GDM1 (cell line): ENCODE measurements at regions not wholly inside any gene's neighbourhood (a gene's known extent, or its start where the extent isn't known, plus 50 kb on each side); places are given as distances from the start of the nearest gene placed in this dataset.

ENCODE experiments used
- DNase-seq: peaks from one replicate; lab custom pipeline; 2025; lab: John Stamatoyannopoulos, UW

DNA sequence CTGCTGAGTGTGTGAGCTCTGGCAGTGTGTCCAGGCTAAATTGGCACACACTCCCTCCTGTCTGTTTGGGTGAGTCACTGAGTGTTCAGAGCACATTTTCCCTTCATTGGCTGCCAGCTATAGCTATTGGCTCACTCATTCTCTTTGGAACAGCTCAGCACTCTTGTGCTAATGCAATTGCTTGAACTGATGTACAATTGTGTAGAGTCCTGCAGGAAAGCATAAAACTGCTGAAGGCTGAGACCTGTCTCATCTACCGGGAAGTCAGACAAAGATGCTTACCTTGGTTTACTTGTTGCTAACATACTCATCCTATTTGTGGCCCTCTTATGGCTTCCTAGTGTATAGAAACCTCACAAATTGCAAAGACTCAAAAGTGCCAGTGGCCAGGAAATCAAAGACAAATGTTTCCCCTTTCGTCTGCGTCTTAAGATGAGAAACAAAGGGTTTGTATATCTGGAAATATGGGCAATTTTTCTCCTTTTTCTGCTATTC lies 351.0 kb downstream of the BCKDHB start:
- no peak for DNase-seq

- DNase-seq, result no peak
Measured at GRCh38 chr6:80456724-80457438, 350.4 kb downstream of the BCKDHB start.

- DNase-seq, result no peak
Measured at GRCh38 chr6:80454661-80455365, 348.3 kb downstream of the BCKDHB start.

DNA sequence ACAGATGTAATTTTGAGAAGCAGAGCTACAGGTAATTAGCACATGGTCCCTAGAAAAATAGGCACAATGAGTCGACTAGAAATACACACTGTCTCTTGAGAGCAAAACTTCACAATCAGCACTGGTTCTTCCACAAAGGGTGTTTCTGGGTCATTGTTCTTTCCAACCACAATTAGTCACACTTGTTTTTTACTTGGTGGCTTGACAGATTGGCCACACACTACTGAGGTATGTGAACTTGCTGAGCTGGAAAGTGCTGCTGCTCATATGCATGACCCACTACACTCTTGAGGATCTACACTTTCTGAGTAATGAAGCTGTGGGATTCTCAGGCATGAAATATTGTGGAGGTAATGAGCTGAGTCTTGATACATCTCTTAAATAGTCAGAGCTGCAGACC lies 347.7 kb downstream of the BCKDHB start:
- no peak for DNase-seq

DNA sequence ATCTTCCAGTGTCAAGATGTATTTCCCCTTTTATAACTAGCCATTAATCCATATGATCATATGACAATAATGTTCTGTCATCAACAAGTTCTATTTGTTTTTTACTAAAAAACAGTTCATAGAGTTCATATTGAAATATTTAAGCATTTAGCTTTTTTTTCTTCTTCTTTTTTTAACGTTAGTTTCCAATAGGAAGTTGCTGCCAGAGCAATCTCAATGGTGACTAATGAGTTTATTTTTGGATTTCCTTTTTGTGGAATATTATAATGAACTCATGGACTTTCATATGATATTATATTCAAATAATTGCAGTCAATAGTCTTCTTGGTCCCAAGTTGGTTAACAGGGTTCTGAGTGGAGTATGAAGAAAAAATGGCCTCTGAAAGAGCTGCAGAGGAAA lies 343.3 kb downstream of the BCKDHB start:
- DNase-seq, result no peak

GRCh38 chr6:80446454-80447045 lies 340.1 kb downstream of the BCKDHB start:
- DNase-seq, result no peak

DNA sequence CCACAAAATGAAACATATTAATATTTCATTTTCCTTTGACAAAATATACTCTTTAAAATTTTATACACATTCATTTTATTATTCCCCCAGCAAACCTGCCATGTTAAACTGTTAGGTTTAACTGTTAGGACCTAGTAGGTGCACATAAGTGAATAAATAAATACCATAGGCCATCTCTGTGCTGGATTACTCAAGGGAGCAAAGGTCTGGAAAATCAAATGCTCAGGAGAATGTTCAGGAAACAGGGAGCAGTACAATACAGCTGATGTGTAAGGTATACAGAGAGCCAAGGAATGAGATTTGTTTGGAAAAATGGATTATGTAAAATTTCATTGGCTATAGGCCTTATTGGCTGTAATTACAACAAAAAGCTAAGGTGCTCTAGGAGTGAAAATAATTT lies 339.3 kb downstream of the BCKDHB start:
- DNase-seq, result no peak

GRCh38 chr6:80442366-80442765 lies 335.9 kb downstream of the BCKDHB start:
- no peak for DNase-seq

DNA sequence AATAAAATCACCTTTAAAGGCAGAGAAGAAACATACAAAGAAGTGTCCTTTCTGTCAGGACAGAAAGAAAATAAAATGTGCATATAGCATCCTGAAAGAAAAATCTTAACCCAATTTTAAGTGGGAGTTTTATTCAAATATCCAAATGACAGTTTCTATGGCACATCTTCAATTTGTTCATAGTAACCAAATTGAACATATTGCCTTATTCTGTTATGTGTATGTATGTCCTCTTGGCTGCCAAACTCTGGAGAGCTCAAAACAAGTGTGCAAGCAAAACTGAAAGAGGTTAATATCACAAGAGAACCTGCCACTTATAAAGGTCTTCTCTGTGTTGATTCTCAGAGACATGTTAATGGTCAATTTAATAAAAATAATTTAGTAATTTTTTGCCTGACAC lies 334.7 kb downstream of the BCKDHB start:
- no peak for DNase-seq

DNA sequence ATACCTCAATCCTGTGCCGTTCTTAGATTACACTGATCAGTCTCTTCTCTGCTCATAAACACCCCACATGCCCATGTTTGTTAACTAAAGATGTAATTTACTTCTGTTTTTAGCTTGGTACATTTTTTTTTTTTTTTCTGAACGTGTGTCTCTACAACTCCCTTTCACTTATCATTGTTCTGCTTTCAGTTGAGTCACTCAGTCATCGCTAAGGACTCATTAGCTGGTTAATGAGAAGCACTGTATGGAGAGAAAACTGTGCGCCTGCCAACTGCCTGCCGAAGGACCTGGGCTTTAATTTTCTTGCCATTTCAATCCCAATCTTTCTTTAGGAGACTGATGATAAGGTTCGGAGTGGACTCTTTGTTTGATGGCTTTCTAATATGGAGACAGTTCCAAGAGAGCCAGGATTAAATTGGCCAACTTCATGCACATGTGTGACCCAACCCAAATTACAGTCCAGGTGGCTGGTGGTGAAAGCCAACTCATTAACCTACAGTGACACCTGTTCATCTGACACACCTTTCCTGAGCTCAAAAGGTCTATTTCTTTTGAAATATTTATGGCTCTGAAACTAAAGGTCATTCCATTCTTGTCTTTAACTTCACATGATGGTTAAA lies 334.1 kb downstream of the BCKDHB start:
- no peak for DNase-seq

DNA sequence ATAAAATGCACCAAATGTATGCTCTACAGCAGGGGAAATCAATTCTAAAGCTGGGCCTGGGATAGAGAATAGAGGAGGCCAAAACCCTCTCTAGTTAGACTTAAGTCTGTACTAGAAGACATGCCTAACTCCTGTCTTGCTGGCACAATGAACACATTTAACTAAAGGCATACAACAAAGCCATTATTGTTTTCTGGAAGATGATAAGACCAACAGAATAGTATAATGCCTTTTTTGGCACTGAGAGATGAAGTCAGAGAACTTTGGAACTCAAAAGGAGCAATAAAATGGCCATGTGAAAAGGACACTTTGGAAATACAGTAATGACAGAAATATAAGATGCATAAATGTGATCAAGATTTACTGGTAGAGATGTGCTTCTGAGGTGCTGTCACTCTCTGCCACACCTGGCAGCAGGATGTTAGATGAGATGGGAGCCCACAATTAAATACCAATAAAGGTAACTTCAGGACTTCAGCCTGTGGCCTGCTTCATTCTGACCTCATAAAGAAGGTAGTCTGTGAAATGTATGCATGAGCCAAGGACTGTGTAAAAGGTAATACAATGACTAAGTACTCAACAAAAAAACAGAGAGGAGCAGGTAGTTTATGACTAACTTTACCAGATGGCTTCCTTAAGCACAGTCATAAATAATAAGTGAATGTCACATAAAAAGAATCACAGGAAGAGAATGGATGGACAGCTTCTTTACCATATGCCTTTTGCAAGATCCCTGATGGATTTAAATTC lies 333.4 kb downstream of the BCKDHB start:
- DNase-seq, result no peak

- DNase-seq, result no peak
Measured at GRCh38 chr6:80438772-80439171, 332.3 kb downstream of the BCKDHB start.

DNA sequence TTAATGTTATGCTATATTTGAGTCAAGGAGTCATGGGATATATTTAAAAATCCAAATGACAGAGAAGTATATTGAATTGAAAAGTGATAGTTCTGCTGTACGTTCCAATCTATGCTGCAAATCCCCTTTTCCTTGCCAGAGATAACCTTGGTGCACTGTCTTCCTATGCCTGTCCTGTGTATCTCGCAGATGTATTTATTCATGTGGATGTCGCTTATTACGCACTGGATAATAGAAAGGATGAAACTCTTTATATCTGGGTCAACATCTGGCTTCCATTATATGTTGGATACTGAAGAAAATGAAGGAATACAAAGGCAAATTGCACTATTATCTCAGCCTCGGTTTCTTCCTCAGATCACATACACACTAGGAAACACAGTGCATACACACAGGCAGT lies 331.3 kb downstream of the BCKDHB start:
- DNase-seq, result no peak

GRCh38 chr6:80437221-80437620 lies 330.8 kb downstream of the BCKDHB start:
- no peak for DNase-seq

DNA sequence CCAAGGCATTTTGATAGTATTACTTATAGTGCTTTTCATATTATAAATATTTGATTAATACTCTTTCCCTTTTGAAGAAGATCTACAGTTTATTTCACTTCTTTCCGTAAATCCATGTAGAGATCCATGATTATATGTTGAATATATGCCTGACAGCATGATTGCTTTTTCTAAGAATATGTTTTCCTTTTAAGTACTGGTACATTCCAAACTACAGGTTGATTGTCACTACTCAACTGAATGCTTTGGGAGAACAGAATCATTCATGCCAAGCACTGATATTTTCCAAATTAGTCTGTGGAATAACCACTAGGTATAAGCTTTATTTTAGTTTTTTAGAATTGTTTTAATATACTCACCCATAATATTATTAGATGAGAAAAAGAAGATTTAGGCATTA lies 330.2 kb downstream of the BCKDHB start:
- no peak for DNase-seq

GRCh38 chr6:80435457-80435856 lies 329.0 kb downstream of the BCKDHB start:
- DNase-seq, result no peak

- no peak for DNase-seq
Measured at GRCh38 chr6:80434691-80435350, 328.4 kb downstream of the BCKDHB start.

GRCh38 chr6:80433673-80434025 lies 327.2 kb downstream of the BCKDHB start:
- no peak for DNase-seq

DNA sequence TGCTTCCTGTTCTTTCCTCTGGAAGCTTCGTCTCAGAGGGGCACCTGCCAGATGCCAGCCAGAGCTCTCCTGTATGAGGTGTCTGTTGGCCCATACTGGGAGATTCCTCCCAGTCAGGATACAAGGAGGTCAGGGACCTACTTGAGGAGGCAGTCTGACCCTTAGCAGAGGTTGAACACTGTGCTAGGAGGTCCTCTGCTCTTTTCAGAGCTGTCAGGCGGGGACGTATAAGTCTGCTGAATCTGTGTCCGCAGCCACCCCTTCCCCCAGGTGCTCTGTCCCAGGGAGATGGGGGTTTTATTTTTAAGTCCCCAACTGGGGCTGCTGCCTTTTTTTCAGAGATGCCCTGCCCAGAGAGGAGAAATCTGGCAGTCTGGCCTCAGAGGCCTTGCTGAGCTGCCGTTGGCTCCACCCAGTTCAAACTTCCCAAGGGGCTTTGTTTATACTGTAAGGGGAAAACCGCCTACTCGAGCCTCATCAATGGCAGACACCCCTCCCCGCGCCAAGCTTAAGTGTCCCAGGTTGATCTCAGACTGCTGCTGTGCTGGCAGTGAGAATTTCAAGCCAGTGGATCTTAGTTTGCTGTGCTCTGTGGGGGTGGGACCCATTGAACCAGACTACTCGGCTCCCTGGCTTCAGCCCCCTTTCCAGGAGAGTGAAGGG lies 326.7 kb downstream of the BCKDHB start:
- no peak for DNase-seq

DNA sequence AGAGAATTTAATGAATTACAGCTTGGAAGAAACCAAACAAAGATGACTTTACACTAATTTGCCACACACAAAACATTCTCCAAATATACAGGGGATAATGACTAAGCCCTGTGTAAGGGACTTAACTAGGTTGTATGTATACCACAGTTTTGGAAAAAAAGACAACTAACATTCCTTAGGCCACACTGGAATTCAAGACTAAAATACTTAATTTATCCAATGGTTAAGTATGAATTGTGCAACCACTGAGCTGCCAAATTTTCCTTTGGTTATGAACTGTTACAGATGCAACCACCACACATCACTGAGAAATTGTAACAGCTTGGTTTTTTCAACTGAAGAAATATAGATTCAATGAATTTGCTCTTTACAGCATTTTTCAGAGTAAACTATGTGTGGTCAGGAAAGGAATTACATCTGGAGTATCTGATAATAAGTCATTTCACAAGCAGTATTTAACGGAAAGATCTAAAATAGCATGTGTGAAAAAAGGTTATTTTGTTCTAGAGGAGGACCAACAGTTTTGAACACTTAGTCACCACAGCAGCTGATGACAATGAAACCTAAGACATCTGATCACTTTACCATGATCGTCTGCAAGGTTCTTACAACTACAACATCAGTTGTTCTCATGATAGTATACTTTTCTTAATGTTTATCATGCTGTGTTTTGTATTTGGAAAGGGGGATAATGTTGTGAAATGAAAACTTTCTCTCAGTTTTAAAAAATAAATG lies 318.8 kb downstream of the BCKDHB start:
- no peak for DNase-seq
